ENCODE measurements at regions not wholly inside any gene's neighbourhood (a gene's known extent, or its start where the extent isn't known, plus 50 kb on each side); places are given as distances from the start of the nearest gene placed in this dataset.
"Not testable (repeated sequence)": the region's sequence is repeated elsewhere in the genome, so short reads cannot be mapped to it uniquely, and the experiment has no call there.

DNA sequence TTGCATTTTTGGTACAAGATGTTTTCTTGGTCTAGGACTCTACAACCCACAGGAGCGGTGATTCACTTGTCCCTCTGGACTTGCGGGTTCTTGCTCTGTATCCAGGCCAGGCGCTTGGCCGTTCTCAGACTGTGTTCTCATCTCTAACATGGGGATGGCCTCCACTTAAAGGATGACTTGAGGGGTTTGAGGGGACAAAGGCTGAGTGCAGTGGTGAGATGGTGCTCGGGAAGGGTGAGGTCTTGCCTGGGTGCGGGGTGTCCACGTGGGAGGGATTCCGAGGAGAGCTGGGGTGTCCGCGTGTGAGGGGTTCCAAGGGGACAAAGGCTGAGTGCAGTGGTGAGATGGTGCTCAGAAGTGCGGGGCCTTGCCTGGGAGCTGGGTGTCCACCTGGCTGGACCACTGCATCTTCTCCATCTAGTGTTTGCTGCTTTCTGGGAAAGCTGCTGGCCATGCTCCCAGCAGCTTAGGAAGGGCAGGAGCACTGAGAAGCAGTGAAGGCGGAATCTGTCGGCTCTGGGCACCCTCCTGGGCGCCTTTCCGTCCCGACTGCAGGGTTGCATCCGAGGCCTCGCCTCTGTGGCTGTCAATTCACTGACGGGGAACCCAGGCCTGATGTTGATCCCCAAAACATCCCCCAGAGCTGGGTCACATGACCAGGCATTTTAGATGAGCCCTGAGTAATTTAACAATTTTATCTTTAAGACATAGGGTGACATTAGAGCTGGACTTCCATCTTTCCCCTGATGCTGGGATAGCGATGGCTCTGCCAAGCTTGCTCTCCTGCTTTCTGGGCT is 280.5 kb upstream of the IRX4 start:
- no peak for DNase-seq

DNA sequence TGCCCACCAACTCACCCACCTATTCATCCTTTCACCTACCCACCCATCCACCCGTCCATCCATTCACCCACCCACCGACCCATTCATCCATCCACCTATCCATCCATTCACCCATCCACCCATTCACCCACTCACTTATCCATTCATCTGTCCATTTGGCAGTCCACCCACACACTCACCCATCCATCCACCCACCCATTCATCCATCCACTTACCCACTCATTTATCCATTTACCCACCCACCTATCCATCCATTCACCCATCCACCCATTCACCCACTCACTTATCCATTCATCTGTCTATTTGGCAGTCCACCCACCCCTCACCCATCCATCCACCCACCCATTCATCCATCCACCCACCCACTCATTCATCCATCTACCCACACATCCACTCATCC is 278.1 kb upstream of the IRX4 start:
- no peak for DNase-seq

DNA sequence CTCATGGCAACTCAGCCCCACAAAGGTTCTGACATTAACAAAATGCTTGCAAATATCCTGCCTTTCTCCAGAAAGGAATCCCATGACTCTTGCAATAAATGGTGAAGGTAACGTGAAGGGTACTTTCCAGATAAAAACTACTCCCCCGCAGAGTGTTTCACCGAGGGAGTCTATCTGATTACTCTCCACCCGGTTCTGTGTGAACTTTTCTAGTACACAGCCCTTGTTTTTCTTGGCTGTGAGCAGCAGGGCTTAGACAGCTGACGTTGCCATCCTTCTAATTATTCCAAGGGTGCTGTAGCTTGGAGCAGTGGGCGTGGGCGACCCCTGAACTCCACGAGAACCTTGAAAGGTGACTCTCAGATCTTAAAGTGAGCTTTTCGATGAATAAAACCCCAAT is 276.0 kb upstream of the IRX4 start:
- no peak for DNase-seq

DNA sequence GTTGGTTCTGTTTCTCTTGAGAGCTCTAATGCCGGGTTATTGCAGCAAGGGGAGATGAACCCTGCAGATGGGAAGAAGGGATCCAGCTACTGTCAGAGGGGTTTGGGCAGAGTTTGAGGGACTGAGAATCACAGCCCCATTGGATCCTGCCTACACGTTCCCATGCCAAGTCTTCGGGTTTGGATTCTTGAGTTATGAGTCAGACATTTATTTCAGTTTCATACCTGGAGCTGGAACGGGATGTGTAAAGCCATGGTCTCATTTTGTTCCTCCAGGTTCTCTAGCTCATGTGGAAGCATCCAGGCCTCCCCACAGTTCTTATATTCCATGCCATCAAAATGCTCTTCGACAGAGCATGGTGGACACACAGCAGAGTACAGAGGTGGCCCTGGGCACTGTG is 275.4 kb upstream of the IRX4 start:
- no peak for DNase-seq

DNA sequence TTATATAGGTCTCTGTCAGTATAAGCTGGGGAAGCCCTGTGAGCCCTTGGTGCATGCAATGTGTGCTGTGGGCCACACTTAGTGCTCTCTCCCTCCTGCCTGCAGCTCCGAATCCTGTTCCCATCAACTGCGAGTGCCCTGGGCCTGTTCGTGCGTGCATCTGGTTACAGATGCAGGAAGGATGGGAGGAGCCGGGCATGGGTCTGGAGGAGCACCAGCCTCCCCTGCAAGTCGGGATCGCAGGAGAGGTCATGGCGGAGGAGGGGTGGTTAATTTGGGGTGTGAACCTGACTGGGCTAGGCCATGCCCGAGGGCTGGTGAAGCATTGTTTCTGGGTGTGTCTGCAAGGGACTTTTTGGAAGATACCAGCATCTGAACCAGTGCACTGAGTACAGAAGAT is 274.6 kb upstream of the IRX4 start:
- no peak for DNase-seq

DNA sequence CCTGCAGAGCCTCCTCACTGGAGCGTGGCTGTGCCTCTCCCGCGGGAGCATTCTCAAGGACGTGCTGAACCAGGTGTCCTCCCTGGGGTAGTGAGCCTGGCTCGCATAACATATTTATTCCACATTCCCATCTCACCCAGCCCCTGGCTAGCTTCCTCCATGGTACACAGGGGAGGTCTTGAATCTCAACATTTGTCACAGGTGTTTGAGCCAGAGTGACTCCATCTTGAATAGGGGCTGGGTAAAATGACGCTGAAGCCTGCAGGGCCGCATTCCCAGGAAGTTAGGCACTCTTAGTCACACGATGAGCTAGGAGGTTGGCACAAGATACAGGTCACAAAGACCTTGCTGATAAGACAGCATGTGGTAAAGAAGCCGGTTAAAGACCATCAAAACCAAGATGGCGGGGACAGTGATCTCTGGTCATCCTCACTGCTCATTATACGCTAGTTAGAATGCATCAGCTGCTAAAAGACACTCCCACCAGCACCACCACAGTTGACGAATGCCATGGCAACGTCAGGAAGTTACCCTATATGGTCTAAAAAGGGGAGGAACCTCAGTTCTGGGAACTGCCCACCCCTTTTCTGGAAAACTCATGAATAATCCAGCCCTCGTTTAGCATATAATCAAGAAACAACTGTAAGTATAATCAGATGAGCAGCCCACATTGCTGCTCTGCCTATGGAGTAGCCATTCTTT is 273.8 kb upstream of the IRX4 start:
- no peak for DNase-seq

DNA sequence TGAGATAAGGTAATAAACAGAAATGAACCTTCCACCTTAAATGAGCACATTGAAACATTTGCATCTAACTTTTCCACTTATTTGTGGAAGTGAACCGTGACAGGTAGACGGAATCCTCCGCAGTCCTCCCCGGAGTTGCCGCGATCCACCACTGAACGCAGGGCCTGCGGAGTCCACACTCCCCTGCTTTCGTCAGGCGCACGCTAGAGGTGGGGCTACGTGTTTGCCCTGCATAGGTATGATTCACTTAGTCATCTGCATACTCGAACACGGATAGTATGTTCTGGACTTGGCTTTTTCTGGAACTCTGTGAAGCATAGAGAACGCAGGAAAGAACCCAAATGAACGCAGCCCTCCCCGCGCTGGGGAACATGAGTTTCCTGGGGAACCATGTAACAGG is 272.8 kb upstream of the IRX4 start:
- DNase-seq: no peak

DNA sequence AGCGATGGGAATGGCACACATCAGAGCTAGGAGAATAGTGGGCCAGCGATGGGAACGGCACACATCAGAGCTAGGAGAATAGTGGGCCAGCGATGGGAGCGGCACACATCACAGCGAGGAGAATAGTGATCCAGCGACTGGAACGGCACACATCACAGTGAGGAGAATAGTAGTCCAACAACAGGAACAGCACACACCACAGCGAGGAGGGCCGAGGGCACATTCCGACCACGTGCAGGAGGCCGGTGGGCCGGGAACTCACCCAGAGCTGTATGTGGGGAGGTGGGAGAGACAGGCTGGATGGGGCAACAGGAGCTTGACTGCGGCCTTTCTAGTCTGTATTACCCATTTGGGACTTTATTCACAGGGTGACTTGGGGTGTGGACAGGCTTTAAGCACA is 271.1 kb upstream of the IRX4 start:
- DNase-seq: no peak

DNA sequence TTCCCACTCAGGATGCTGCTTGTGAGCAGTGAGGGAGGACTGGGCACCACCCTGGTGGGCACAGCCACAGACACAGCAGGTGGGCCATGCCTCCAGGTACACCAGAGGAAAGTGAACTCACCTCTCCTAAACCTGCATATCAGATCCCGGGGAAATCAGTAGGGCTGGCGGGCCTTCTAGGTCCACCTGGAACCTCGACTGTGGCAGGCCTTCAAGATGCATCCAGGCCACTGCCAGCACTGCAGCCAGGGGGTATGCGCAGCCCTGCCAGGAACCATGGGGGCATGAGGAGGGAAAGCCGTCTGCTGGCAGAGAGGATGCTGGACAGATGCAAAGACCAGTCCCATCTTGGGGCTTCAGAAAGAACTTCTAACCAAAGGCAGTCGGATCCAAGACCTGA is 270.6 kb upstream of the IRX4 start:
- no peak for DNase-seq

DNA sequence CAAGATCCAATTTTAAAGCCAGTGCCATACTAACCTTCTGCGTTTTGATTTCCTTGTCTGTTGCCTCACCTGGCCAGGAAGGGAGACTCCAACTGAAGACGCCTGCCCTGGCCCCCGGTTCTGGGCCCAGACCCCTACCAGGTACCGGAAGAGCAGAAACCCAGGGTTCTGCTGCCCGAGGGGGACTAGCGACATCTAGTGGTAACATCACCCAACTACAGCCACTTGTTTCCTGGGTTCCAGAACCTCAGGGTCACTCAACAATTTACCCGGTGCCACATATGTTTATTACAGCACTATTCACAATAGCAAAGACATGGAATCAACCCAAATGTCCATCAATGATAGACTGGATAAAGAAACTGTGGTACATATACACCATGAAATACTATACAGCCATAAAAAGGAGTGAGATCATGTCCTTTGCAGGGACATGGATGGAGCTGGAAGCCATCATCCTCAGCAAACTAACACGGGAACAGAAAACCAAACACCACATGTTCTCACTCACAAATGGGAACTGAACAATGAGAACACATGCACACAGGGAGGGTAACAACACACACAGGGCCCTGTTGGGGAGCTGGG is 268.7 kb upstream of the IRX4 start:
- DNase-seq: not testable (repeated sequence)

DNA sequence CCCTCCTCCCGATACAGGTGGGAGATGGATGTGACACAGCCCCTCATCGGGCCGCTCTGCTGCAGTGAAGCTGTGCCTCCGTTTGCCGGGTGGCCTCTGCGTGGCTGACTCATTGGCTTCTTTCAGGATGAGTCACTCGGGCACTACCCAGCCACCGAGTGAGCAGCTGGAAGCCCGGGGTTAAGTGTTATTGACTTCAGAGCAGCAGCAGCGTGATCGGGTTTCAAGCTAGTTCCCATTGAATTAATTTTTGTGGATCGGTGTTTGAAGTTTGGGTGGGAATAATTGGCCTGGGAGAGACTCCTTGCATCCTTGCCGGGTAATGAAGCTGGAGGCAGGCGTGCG is 266.4 kb upstream of the IRX4 start:
- no peak for DNase-seq

DNA sequence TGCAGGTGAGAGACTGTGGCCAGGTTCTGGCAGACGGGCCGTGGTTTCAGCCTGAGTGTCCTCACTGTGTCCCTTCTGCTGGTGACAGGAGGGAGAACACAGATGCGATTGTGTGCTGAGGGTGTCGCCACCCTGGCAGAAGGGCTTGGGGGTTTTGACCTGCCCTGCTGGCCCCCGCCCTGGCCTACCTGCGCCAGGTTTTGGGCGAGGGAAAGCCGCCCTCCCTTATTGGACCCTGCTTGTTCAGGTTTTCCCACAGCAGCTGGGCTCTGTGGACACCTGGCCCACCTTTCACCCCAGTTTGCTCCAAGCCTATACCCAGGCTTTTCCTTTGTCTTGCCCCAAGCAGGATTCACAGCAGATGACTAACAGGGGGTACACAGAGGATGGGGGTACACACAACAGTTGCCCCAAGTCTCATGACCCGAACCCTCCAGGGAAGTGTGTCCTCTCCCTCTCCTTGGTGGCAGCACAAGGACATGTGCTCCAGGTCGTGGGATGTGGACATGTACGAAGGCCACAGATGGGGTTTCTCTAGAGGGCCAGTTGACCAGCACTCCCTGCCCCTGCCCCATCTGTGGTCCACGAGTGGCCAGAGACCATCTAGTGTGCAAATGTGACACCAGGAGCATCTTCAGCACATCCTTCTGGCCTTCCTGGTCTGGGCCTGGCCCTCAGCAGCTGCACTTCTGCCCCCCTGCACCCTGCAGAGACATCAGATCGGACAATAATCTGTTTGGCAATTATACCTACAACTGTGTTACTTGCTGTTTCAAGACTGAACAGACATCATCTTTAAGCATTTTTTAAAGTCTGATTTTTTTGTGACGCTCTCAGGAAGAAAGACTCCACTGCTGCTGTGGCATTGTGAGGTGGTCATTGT is 265.8 kb upstream of the IRX4 start:
- no peak for DNase-seq

DNA sequence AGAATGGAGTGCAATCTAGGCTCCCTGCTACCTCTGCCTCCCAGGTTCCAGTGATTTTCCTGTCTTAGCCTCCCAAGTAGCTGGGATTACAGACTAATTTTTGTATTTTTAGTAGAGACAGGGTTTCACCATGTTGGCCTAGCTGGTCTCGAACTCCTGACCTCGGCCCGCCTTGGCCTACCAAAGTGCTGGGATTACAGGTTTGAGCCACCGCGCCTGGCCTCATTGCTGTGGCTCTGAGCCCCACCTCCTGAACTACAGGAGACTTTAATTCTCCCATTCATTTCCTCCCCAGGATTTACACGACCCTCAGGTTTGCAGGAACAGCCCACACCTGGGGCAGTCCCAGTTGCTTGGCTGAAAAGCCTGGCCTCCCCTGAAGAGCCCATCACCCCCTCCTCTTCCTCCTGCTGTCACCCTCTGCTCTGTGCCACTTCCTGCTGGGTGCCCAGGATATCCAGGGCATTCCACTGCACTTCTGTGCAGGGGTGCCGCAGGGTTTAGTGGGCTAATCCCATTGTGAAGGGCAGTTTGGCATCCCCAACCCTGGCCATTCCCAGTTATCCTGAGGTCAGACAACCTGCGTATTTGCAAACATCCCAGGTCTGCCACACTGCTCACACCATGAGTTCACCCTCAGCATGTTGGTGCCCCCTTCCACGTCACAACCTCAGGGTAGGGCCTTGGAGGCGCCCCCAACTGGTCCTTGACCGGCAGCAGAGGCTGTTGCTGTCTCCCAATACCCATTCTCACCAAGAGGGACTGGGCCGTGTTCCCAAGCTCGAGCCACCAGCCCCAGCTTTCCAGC is 265.0 kb upstream of the IRX4 start:
- no peak for DNase-seq

DNA sequence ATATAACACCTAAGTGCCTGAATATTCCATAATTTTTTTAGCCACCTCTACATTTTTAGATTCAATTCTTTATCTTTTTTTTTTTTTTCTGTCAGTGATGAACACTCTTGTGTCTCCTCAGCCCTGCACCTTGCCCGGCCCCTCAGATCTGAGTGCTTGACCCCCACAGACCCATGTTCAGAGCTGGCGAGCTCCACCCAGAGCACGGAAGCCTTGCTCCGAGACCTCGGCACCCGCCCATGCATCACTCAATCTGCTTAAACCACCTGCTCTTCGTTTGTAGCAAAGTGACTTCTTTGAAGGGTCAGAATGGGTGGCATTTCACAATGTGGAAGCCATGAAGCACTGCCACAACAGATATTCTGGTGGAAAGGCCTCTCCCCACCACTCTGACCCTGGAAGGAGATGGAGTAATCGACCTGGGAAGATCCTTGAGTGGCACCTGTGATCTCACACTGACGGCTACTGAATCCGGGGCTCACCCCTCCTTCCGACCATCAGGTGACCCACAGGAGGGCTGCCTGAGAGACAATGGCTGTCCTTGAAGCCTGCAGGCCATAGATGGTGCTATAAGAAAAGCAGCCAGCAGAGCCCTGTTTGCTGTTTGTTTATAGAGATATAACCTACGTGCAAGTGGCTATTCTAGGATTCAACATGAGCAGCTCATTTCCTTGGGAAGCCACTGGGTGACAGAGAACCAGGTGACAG is 261.1 kb upstream of the IRX4 start:
- DNase-seq: no peak

DNA sequence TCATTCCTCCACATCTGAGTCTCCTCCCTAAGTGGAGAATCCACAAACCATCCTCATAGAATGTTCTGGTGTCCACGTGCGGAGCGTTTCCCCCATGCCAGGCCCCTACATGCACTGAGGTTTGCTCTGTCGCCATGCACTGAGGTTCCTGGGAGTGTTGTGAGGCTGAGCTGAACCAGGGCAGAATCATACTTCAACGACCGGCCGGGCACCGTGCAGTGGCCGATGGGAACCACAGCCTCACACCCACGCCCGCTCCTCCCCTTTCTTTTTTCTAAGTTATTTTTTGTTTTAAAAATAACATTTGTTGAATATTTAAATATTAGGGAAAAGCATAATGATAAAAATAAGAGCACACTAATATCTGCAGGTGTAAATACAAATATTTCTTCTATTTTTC is 260.4 kb upstream of the IRX4 start:
- DNase-seq: no peak

DNA sequence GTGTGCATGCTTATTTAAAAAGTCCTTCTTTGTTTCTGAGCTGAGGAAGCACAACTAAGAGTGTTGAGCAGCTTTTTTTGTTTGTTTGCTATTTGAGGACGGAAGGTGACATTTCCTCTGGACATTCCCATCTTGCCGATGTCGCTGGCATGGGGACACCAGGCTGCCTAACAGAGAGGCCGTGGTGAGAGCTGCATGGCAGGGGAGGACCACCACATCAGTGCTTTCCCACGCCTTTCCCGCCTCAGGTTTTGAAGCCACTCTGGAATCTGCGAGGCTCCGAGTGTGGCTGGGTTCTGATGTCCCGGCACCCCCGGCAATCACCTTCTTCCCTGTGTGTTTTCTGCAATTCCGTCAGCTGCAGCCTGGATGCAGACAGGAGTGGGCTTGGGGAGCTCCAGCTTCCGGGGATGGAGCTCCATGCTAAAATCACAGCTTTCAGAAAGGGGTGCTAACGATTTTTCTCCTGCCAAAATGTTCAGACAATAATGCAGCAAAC is 259.8 kb upstream of the IRX4 start:
- DNase-seq: no peak

DNA sequence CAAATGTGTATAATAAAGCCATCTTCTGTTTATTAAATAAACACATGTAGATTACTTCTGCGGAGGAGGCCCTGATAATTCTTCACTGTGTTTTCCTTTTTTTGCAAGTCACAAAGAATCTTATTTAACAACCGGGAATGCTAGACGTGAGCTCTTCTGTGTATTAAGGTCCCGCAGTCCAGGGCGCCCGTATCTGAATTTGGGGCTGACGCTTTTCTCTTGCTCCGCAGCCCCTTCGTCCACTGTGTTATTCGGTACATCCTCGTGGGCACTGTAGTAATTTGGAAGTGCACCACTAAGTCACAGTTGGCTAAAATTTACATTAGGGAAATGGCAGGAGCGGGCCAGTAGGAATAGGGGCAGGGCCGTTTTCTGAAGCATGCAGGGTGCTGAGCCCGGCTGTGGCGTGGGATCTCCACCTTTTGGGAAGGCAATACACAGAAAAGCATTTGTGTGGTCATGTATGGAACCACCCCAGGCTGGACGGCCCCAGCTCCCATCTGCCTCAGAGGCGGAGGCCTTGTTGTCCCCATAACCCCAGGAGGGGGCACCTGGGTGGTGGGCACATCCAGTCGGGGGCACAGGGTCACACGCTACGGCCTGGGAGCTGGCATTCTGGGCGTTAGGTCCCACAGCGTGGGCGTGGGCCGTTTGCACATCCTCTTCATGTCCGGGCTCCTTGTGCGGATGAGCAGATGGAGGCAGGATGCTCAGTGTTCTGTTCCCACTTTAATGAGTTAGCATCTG is 258.7 kb upstream of the IRX4 start:
- no peak for DNase-seq

DNA sequence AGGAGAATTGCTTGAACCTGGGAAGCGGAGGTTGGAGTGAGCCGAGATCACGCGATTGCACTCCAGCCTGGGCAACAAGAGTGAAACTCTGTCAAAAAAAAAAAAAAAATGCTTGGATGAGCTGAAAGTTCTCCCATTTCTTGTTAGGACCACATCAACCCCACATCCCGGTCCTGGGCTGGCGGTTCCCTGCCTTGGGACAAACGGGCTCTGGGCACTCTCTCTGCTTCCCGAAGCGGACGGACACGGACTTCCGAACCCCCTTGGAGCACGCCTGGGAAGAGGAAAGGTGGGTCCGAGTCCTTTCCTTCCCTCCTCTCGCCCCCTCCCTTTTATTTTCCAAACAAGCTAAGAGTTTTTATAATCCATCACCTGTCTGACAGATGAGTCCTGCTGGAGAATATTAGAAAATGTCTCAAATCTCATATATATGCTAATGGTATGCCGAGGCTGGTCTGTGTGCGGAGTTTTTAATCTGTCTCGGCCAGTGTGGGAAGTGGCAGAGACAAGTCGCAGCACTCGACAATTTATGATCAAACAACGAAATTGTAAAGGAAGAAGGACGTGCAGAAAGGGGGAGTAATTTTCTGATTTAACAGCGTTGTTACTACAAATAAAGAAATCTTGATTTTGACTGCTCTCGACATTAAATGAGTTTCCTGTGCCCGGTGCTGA is 257.9 kb upstream of the IRX4 start:
- DNase-seq: no peak

DNA sequence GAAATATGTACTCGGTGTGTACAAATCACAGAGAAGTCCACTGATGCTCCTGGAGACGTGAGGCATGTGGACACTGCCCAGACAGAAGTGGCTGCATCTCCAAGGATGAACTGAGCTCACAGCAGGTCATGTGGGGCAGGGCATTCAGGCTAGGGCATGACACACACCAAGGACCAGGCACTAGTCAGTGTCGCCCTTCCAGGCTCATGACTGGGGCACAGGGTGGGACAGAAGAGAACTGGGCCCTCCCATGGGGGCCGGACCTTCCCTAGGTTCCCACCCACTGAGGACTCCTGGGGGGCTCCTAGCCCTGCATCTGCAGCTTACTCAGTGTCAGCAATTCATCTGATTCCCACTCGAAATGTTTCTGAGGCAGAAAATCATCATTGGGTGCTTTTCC is 256.8 kb upstream of the IRX4 start:
- DNase-seq: no peak

DNA sequence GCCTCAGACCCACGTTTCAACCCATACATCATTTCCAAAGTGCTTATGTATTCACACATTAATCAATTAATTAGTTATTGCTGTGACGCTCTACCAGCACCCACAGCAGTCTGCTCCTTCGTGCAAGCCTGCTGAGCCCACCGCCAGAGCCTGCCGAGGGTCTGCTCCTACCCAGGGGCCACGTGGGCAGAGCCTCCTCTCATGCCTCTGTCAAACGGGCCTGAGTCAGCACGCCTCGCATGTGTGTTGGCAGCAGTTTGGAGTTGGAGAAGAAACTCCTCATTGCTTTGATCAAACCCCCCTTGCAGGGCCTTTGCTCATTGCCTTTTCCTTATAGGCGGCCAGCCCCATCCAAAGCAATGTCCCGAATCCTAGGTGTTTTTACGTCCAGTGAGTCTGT is 256.2 kb upstream of the IRX4 start:
- DNase-seq: no peak

Data from NCI-H510A (cell line).